DMS 273 (cell line): ENCODE measurements at regions not wholly inside any gene's neighbourhood (a gene's known extent, or its start where the extent isn't known, plus 50 kb on each side); places are given as distances from the start of the nearest gene placed in this dataset.
"Not testable (repeated sequence)": the region's sequence is repeated elsewhere in the genome, so short reads cannot be mapped to it uniquely, and the experiment has no call there.

Source experiments
- DNase-seq: peaks from one replicate; lab custom pipeline; 2025; ENCODE audit not compliant: unreplicated experiment; lab: John Stamatoyannopoulos, UW

DNA sequence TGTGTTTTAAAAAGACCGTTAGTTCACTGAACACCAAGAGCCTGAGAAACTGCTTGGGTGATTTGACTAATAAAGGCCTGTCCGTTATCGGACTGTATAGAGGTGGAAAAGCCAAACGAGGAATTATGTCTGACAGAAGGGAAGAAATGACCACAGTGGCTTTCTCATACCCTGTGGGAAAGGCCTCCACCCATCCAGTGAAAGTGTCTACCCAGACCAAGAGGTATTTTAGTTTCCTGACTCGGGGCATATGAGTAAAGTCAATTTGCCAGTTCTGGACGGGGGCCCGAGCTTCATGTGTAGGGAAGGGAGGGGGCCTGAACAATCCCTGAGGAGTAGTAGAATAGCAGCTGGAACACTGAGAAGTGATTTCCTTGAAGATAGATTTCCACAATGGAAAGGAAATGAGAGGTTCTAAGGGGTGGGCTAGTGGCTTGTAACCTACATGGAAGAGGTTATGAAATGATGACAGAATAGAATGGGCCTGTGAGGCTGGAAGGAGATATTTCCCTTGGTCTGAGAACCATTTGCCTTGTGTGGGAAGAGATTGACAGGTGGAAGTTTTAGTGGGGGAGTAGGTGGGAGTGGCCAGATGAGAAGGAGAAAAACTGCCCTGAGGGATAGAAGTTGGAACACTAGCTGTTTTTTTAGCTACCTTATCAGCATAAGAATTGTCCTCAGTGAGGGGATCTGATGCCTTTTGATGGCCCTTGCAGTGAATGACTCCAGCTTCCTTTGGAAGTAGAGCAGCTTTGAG, 106.4 kb upstream of the PPM1J start:
- not testable (repeated sequence) for DNase-seq

DNA sequence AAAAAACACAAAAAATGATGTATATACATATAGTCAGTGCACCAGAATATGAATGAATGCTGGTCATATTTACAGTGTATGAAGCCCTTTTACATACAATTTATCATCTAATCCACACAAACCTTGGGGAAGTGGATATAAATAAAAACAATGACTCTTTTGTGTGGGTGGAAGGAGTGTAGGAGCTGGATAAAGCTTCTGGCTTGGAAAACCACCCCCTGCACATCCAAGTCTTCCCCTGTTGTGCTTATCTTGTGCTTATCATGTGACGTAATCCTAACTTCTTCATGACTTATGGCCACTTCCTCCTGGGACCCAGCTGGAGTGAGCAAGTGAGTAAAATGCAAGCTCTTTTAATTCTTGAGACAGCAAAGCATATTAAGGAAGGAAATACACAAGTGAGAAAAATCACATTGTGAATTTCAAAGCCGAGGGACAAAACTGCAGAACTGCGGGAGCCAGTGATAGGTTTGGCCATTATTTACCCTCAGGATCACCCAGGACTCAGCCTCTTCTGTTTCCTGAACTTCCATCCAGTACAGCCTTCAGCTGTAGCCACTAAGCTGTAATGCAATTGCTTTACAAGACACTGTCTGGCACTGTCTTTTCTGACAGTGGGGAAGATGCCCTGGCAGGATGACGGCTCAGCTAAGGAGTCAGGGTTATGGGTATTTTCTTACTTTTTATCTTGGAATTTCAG, 104.0 kb upstream of the PPM1J start:
- DNase-seq: no peak

DNA sequence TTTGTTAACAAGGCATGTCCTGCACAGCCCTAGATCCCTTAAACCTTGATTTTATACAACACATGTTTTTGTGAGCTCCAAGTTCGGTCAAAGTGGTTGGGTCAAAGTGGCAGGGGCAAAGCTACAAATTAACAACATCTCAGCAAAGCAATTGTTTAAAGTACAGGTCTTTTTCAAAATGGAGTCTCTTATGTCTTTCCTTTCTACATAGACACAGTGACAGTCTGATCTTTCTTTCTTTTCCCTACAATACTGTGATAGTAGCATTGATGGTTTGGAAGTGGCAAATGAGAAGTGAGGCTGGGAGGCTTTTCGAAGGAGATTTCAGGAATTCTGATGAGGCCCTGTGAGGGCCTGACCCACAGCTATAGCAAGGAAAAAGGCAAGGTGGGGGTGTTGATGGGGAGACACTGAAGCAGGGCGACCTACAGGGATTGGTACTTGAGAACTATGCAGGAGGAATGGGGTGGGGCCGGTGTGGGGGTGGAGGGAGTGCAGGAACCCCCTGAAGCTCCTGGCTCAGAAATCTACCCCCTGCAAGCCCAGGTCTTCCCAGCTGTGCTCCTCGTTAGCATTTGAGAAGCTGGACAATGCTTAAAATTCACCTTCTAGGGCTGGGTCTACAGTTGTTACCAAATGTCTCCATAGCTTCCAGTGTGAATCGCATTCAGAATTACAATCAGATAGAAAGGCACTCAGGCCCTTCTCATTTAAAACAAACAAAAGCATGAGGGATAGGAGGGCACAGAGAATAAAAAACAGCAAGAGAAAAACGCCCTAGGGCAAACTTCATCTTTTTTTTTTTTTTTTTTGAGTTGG, 102.6 kb upstream of the PPM1J start:
- no peak for DNase-seq

DNA sequence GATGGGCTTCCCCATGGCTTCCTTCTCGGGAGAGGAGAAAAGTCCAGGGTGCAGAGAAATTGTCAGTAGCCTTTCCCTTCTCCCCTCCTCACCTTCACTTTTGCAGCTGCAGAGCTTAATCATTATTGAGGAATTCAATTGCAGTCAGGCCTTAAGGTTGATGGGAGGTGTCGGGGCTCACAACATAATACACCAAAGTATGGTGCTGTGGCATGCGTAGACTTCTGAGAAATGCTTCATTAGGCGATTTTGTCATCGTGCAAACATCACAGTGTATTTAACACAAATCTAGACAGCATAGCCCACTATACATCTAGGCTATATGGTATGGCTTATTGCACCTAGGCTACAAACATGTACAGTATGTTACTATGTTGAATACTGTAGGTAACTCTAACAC, 100.2 kb upstream of the PPM1J start:
- no peak for DNase-seq

DNA sequence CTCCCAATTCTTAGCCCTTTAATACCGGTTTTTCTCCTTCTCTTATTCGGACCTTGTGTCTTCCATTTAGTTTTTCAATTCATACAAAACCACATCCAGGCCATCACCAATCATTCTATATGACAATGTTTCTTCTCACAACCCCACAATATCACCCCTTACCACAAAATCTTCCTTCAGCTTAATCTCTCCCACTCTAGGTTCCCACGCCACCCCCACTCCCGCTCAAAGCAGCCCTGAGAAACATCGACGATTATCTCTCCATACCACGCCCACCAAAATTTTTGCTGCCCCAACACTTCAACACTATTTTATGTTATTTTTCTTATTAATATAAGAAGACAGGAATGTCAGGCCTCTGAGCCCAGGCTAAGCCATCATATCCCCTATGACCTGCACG, 99.5 kb upstream of the PPM1J start:
- not testable (repeated sequence) for DNase-seq

DNA sequence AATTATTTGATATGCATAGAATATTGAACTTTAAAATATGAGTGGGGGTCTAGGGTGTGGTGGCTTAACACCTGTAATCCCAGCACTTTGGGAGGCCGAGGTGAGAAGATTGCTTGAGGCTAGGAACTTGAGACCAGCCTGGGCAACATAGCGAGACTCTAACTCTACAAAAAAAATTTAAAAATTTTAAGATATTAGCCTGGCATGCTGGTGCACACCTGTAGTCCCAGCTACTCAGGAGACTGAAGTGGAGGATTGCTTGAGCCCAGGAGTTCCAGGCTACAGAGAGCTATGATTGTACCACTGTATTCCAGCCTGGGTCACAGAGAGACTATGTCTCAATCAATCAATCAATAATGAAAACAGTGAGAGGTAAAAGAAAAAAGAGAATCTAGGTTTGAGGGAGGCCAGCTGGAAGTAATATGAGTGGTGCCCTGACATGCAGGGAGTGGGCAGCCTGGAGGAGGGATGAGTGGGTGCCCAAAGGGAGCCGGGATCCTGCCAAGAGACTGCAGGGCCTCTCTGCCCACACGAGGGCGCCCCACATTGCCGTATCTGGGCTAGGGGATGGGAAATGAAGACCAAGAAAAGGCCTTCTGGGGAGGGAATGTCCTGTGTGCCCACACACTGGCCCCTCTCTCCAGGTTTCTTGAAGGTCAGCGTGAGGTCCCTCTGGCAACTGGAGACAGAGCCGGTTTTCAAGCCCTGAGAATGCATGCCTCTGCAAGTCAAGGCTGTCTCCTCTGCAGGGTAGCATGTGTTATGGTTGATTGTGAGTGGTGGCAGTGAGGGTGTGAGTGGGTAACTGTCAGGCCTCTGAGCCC, 93.9 kb upstream of the PPM1J start:
- DNase-seq: peak; percentile 88

DNA sequence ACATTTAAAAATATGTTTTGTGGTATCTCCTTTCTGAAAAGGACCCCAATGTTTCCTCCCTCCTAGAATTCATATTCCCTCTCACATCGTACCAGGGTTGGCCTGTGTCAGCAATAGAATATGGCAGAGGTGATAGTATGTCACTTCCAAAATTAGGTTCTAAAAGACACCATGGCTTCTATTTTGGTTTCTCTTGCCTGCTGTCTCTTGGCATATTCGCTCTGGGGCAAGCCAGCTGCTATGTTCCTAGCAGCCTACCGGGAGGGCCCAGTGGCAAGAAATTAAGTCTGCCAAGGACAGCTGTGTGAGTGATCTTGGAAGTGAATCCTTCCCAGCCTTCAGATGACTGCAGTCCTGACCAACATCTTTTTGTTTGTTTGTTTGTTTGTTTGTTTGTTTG, 92.9 kb upstream of the PPM1J start:
- DNase-seq: peak; percentile 33

DNA sequence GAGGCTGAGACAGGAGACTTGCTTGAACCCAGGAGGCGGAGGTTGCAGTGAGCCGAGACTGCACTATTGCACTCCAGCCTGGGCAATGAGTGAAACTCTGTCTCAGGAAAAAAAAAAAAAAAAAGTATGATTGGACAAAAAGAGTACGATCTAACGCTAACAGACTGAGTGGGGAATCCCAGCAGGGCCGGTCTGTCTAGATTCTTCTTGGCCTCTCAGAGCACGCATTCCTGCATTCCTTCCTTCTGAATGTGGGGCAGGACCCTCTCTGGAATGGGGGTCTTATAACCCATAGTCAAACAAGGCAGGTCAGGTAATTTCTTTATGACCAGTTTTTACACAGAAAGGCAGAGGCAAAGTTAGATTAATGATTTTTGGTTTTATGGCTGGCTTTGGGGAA, 92.0 kb upstream of the PPM1J start:
- DNase-seq: no peak

DNA sequence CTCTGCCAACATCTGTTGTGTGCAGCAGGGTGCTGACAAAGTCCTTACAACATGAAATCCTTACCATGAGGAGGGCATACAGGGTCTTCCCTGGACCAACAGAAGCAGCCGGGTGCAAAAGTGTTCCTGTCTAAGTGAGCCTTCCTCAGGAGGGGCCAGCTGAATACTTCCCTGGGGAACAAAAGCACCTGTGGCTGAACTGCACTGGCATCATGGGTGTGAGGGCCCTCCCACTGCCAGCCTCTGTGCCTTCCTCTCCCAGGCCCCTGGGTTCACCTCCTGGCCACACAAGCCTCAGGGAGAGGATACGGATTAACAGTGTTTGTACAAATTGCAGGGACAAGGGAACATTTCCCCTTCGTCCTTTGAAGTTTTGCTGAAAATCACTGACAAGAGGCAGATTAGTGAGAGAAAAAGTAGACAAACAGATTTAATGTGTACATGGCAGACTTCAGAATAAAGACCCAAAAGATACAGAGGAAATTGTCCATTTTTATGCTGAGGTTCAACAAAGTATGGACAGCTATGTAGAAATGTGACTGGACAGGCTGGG, 91.0 kb upstream of the PPM1J start:
- peak; percentile 25 for DNase-seq

DNA sequence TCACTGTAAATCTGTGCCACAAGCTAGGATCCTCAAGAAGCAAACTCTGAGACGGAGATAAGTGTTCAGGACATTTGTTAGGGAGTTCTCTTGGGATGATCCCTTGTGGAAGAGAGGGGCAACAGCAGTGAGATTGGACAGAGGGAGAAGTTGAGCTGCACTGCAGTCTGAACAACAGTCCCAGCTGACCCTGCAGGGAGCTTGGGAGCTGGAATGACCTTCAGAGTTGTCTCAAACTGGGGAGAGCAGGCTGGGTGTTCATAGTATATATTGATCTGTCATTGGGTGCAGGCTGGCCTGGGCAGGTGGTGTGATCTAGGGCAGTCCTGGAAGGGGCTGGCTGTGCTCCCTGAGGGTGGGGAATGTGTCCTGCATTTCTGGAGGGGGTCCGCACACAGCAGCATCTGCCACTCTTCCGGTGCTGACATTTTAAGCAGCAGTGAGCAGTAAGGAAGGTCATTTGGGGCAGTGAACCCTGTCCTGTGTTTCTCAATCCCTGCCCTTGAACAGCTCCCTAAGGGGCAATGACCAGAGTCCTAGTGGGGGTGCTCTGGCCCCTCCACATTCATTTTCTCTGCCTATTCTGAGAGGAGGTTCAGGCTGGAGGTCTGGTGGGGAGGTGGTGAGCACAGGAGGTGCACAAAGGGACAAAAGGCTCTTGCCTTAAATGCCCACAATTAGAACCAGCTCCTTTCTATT, 90.2 kb upstream of the PPM1J start:
- DNase-seq: no peak

DNA sequence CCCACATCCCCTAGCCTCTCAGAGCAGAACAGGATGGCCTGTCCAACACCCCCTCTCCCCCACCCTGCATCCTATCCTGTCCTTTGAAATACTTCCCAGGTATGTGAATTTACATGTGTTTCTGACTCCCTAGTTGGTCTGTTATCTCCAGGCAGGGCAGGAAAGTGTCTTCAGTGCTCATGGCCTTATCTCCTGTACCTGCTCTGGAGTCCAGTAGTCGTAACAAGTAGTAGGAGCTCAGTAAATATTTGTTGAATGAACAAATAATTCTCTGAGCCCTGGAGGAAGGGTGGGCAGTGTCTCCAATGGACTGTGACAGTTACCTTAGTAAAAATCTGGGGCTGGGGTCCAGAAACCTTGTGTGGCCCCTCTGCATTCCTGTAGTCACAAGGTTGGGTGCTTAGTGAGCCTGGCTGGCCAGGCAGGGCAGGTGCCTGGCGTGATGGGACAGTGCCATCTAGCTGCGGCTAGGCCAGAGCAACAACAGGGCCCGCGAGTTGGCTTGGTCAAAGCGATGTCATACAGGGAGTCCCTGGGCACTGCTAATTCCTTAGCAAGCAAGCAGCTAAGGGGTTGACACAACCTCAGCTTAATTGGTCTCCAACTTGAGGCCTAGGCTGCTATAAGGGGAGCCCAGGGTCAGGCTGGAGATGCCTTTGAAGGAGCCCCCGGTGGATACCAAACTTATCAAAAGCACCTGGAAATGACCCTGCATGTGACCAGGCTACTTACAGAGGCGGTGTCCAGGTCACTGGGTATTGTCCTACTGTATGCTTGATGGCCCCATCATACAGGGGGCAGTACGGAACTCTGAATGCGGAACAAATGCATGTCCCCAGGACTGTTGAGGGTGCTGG, 89.0 kb upstream of the PPM1J start:
- DNase-seq: peak; percentile 87

DNA sequence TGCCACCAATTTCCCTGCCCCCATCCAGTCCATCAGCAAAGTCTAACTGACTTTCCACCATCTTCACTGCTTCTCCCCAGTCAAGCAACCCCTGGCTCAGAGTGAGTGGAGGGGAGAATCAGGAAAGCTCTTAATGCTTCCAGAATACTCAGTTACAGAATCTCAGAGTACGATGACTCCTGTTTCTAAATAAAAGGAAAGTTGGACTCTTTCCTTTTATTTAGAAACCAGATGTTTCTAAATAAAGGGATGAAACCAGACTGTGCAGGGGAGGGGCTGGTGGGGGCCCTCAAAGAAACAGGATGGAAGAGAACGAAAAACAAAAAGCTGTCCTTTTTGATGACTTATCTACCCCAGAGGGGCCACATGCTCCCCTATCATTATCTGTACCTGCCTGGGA, 85.2 kb upstream of the PPM1J start:
- DNase-seq: no peak

DNA sequence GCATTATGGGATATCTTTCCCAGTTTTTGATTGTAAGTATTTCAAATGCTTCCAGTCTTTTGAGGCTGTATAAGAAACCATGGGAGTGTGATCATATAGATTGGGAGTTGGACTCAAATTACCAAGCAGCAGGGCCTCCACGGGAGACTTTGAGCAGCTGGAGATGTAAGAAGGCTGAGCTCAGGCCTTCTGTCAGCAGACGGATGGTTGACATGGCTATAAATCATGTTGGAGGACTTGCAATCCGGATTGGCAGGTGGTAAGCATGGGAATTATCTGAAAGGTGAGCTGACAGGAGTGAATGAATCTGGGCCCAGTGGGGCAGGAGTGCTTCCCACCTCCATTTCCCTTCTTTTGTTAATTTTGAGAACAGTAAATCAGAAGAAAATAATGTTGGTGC, 83.2 kb upstream of the PPM1J start:
- peak; percentile 98 for DNase-seq

DNA sequence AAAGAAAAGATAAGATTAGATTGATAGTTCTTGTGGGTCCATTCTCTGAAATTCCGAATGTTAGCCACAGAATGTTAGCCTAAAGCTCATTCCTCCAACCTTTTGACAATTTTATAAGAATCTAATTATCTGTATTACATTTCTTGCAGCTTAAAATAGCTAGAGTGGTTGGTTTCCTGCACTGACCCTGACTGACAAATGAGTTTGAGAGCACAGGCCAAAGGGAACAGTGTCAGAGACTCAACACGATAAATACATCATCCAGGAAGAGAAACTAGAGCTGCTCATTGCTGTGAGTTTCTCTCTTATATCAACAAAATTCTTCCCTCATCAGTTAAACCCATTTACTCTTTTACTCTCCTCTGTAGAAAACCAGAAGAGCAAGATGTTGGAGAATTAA, 82.1 kb upstream of the PPM1J start:
- DNase-seq: no peak

DNA sequence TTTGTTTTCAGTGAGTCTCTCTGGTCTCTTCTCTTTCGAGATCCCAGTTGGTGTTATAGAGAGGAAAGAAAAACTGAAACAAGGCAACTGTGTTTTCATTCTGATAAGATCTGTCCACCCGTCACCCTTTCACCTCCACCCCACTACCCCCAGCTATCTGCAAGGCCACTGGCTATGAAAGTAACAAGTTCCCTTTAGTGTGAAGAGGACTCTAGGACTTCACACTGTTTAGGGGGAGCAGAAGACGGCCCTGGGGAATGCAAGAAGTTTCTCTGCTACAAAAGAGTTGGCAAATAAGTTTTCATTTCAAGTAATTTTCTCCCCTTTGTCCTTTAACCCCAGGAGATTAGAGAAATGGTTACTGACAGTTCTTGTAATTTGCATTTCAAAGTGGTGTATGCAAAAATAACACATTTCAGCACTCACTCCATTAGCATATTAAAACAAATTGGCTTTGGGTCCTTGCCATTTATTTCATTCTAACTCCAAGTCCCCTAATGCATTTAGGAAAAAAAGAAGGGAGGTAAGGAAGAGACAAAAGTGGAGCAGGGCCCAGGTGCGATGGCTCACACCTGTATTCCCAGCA, 79.6 kb upstream of the PPM1J start:
- DNase-seq: no peak

DNA sequence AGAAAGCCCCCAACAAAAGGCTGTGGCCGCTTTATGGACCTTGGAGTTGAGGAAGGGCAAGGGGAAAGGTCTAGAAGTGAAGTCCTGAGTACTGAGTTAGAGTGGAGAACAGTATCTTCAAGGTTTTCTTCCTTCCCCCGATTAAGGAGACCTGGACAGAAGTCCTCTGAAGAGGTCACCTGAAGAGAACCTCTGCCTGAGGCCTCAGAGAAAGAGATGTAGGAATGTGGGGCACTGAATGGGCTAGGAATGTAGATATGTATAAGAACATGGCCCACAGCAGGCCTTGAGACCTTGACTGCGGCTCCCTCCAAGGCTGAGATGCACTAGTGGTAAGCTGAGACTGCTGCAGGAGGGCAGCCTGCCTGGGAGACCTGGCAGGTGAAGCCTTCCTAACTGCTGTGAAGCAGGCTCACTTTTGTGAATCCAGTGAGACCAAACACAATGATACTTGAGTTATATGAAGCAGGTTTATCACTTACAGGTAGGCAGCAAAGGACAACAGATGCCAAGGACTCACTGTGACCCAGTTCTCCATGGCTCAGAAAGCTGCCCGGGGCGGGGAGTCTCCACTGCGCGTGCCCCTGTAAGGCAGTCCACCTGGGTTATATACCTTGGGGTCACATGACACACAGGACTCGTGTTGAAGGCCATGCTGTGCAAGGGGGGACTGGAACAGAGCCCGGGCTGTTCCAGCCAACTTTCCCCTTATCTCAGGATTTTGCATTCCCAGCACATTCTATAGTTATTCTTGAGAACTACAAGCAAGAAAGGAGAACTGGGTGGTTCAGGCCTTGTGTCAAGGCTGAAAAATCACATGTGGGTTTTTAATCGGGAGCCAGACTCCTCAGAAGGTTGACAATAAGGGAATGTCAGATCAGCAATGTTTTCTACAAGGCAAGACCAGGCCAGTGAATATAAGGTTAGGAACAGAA, 78.8 kb upstream of the PPM1J start:
- DNase-seq: no peak

DNA sequence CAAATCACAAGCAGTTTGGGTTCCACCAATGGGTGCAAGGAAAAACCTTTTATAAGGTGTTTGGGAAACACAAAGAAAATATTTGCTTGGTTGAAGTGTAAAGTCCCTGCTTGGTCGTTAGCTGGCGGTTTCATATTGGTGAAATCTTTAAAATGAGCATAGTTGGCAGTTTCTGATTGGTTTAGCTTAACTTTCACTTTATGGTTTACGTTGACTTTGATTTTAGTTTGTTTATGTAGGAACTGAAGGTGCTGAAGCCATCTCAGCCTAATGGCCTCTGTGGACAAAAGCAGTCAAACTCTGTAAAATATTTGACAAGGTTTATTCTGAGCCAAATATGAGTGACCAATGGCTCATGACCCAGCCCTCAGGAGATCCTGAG, 76.6 kb upstream of the PPM1J start:
- DNase-seq: no peak
